GM23248 (cell line): ENCODE measurements at regions not wholly inside any gene's neighbourhood (a gene's known extent, or its start where the extent isn't known, plus 50 kb on each side); places are given as distances from the start of the nearest gene placed in this dataset.

Experiments used
- EZH2 ChIP-seq: fragments of 200-600 bp; sonication (generic); IDR thresholded peaks from 2 replicates; pipeline ENCODE4 v1.6.1; 2018; ENCODE audit warnings: antibody characterized with exemption, mild to moderate bottlenecking; ENCODE audit not compliant: insufficient read depth, poor library complexity, severe bottlenecking
- EZH2phosphoT487 ChIP-seq: fragments of 200-600 bp; sonication (generic); IDR thresholded peaks from 2 replicates; pipeline ENCODE4 v1.6.1; 2018; ENCODE audit warnings: antibody characterized with exemption, moderate library complexity, mild to moderate bottlenecking, low read depth; ENCODE audit not compliant: insufficient read depth

- TF ChIP-seq EZH2phosphoT487 = no peak
- TF ChIP-seq EZH2 = no peak
Measured at GRCh38 chr5:125142458-125142857, 396.0 kb upstream of the ZNF608 start.
